Astrocyte (in vitro differentiated cells and primary cell): ENCODE measurements at regions not wholly inside any gene's neighbourhood (a gene's known extent, or its start where the extent isn't known, plus 50 kb on each side); places are given as distances from the start of the nearest gene placed in this dataset.
A peak's percentile ranks its signal among the peaks of the same experiment; 100 is the strongest.

Experiments
- DNase-seq: peaks from one replicate; pipeline ENCODE4 v3.0.0-alpha.2; 2010; ENCODE audit warnings: low read depth
- FAIRE-seq: peaks from 2 replicates; lab custom pipeline; 2011; peaks lifted over from hg19 to GRCh38; lab: Jason Lieb, UNC
- H2AFZ ChIP-seq: 2 replicates; pipeline ENCODE4 v1.6.0; 2012; ENCODE audit warnings: low read depth, low read length, inconsistent platforms
- H3K27ac ChIP-seq: 2 replicates; pipeline ENCODE4 v1.5.1; 2011; ENCODE audit warnings: low read depth, low read length, inconsistent platforms
- H3K27me3 ChIP-seq: 2 replicates; pipeline ENCODE4 v1.6.0; 2011; ENCODE audit warnings: low read length, inconsistent platforms; ENCODE audit not compliant: insufficient read depth
- H3K36me3 ChIP-seq: 2 replicates; pipeline ENCODE4 v1.5.1; 2011; ENCODE audit warnings: low read length, inconsistent platforms; ENCODE audit not compliant: insufficient read depth
- H3K4me1 ChIP-seq: 2 replicates; pipeline ENCODE4 v1.5.1; 2011; ENCODE audit warnings: low read length, inconsistent platforms; ENCODE audit not compliant: insufficient read depth
- H3K4me2 ChIP-seq: 2 replicates; pipeline ENCODE4 v1.6.0; 2012; ENCODE audit warnings: low read length, inconsistent platforms
- H3K4me3 ChIP-seq: 2 replicates; pipeline ENCODE4 v1.5.1; 2011; ENCODE audit warnings: low read depth, mild to moderate bottlenecking, low read length, inconsistent platforms; ENCODE audit not compliant: insufficient read depth
- H3K79me2 ChIP-seq: 2 replicates; pipeline ENCODE4 v1.6.0; 2012; ENCODE audit warnings: mild to moderate bottlenecking, low read length, inconsistent platforms; ENCODE audit not compliant: insufficient read depth
- H3K9ac ChIP-seq: 2 replicates; pipeline ENCODE4 v1.6.0; 2012; ENCODE audit warnings: mild to moderate bottlenecking, low read length, inconsistent platforms
- H3K9me3 ChIP-seq: 2 replicates; pipeline ENCODE4 v1.5.1; 2012; ENCODE audit warnings: low read depth, mild to moderate bottlenecking, low read length, inconsistent platforms; ENCODE audit not compliant: insufficient read depth
- H4K20me1 ChIP-seq: 2 replicates; pipeline ENCODE4 v1.6.0; 2012; ENCODE audit warnings: low read length, inconsistent platforms; ENCODE audit not compliant: insufficient read depth
- H3K27ac Mint-ChIP-seq: one replicate; pipeline ENCODE4 v1.8.0; 2021; ENCODE audit warnings: mild to moderate bottlenecking, mixed read lengths; ENCODE audit not compliant: unreplicated experiment
- H3K27me3 Mint-ChIP-seq: one replicate; pipeline ENCODE4 v1.8.0; 2021; ENCODE audit warnings: low read depth, mixed read lengths; ENCODE audit not compliant: unreplicated experiment
- H3K36me3 Mint-ChIP-seq: one replicate; pipeline ENCODE4 v1.8.0; 2021; ENCODE audit warnings: low read depth, mixed read lengths; ENCODE audit not compliant: unreplicated experiment
- H3K4me1 Mint-ChIP-seq: one replicate; pipeline ENCODE4 v1.8.0; 2021; ENCODE audit warnings: low read depth, mixed read lengths; ENCODE audit not compliant: unreplicated experiment
- H3K4me3 Mint-ChIP-seq: one replicate; pipeline ENCODE4 v1.8.0; 2021; ENCODE audit warnings: mild to moderate bottlenecking, moderate library complexity, mixed read lengths; ENCODE audit not compliant: unreplicated experiment
- H3K9me3 Mint-ChIP-seq: one replicate; pipeline ENCODE4 v1.8.0; 2021; ENCODE audit warnings: mild to moderate bottlenecking, mixed read lengths; ENCODE audit not compliant: unreplicated experiment
- CTCF ChIP-seq: IDR thresholded peaks from 2 replicates; pipeline ENCODE4 v1.5.1; 2011; ENCODE audit warnings: low read depth, mild to moderate bottlenecking, inconsistent platforms, low read length, moderate library complexity; ENCODE audit not compliant: insufficient read depth
- EZH2 ChIP-seq: IDR thresholded peaks from 2 replicates; pipeline ENCODE4 v1.6.1; 2012; ENCODE audit warnings: mild to moderate bottlenecking, low read length, inconsistent platforms; ENCODE audit not compliant: insufficient read depth

- H3K27ac Mint-ChIP-seq: peak overlapping the region; percentile 5
- no peaks in the 10 kb centered on the region for H4K20me1 ChIP-seq
- H2AFZ ChIP-seq: no peak overlapping the region
- no peaks in the 10 kb centered on the region for H3K9me3 ChIP-seq
- H3K27me3 Mint-ChIP-seq: no peaks in the 10 kb centered on the region
- H3K27ac ChIP-seq: no peak overlapping the region
- H3K9ac ChIP-seq: no peak overlapping the region
- H3K4me3 Mint-ChIP-seq: no peak overlapping the region
- no peak overlapping the region for H3K4me2 ChIP-seq
- H3K27me3 ChIP-seq: peaks cover 6% of the 10 kb centered on the region
- no peaks in the 10 kb centered on the region for H3K36me3 ChIP-seq
- peaks cover 2% of the 10 kb centered on the region for H3K9me3 Mint-ChIP-seq
- no peaks in the 10 kb centered on the region for H3K4me1 ChIP-seq
- no peak for TF ChIP-seq EZH2
- no peak for TF ChIP-seq CTCF
- DNase-seq (no peak), FAIRE-seq (no peak)
- H3K79me2 ChIP-seq: no peaks in the 10 kb centered on the region
- H3K36me3 Mint-ChIP-seq: no peaks in the 10 kb centered on the region
- H3K4me1 Mint-ChIP-seq: no peaks in the 10 kb centered on the region
- no peak overlapping the region for H3K4me3 ChIP-seq
Measured at GRCh38 chr16:48479955-48480354, 94.7 kb upstream of the SIAH1 start.

- FAIRE-seq (no peak), DNase-seq (no peak)
- Histone ChIP-seq H3K79me2 (no peaks in the 10 kb centered on the region), H3K4me2 (no peak overlapping the region), H3K9me3 (no peaks in the 10 kb centered on the region), H3K27ac (no peak overlapping the region), H3K36me3 (no peaks in the 10 kb centered on the region), H2AFZ (no peak overlapping the region), H3K4me1 (no peaks in the 10 kb centered on the region), H4K20me1 (no peaks in the 10 kb centered on the region), H3K4me3 (no peak overlapping the region), H3K9ac (no peak overlapping the region), H3K27me3 (peaks cover 6% of the 10 kb centered on the region)
- Mint-ChIP-seq H3K4me3 (no peak overlapping the region), H3K36me3 (no peaks in the 10 kb centered on the region), H3K4me1 (no peaks in the 10 kb centered on the region), H3K9me3 (peaks cover 2% of the 10 kb centered on the region), H3K27me3 (no peaks in the 10 kb centered on the region), H3K27ac (no peak overlapping the region)
- no peak for TF ChIP-seq EZH2
- TF ChIP-seq CTCF: no peak
Measured at GRCh38 chr16:48479329-48479728, 94.1 kb upstream of the SIAH1 start.

GRCh38 chr16:48478393-48478792, 93.2 kb upstream of the SIAH1 start:
- Histone ChIP-seq H3K27me3 (peaks cover 6% of the 10 kb centered on the region), H3K79me2 (no peaks in the 10 kb centered on the region), H4K20me1 (no peaks in the 10 kb centered on the region), H3K36me3 (no peaks in the 10 kb centered on the region), H3K4me2 (no peak overlapping the region), H2AFZ (no peak overlapping the region), H3K9me3 (no peaks in the 10 kb centered on the region), H3K4me1 (no peaks in the 10 kb centered on the region), H3K27ac (no peak overlapping the region), H3K4me3 (no peak overlapping the region), H3K9ac (no peak overlapping the region)
- no peaks in the 10 kb centered on the region for H3K36me3 Mint-ChIP-seq
- no peaks in the 10 kb centered on the region for H3K27me3 Mint-ChIP-seq
- H3K27ac Mint-ChIP-seq: no peak overlapping the region
- no peaks in the 10 kb centered on the region for H3K4me1 Mint-ChIP-seq
- peaks cover 2% of the 10 kb centered on the region for H3K9me3 Mint-ChIP-seq
- DNase-seq: no peak
- TF ChIP-seq CTCF (no peak), EZH2 (no peak)
- no peak for FAIRE-seq
- H3K4me3 Mint-ChIP-seq: no peak overlapping the region
